C4-2B (cell line): ENCODE measurements at regions not wholly inside any gene's neighbourhood (a gene's known extent, or its start where the extent isn't known, plus 50 kb on each side); places are given as distances from the start of the nearest gene placed in this dataset.

ENCODE experiments used
- H3K27ac ChIP-seq: fragments of 450-650 bp; 2 replicates; pipeline ENCODE4 v1.5.1; 2017
- CTCF ChIP-seq: fragments of 450-650 bp; conservative IDR thresholded peaks from 2 replicates; pipeline ENCODE4 v1.5.1; 2017; ENCODE audit warnings: mild to moderate bottlenecking
- ZFX ChIP-seq: fragments of 450-650 bp; IDR thresholded peaks from 2 replicates; pipeline ENCODE4 v1.6.1; 2017

- TF ChIP-seq CTCF (no peak), ZFX (no peak)
- H3K27ac ChIP-seq, result no peak overlapping the region
These were observed 124.6 kb upstream of the CAMK1G start for GRCh38 chr1:209458921-209459320.

- no peak overlapping the region for H3K27ac ChIP-seq
These were observed 122.3 kb upstream of the CAMK1G start for GRCh38 chr1:209461168-209461567.

DNA sequence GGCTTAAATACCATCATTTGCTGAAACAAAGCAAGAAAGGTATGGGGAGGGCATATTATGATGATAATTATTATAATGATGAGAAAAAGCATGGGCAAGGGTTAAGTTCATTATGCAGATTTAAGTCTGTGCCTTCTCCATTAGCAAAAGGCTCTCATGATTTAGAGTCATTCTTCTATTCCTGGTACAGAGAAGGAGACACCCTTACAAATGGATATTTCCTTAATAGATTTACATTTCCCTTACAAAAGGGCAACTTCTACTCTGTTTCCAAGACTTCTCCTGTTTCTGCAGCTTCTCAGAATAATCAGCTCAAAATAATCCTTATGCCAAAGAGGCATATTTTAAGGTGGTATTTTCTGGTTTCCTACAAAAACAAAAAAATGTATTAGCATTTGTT is 121.1 kb upstream of the CAMK1G start:
- TF ChIP-seq CTCF (no peak), ZFX (no peak)
- H3K27ac ChIP-seq, result no peak overlapping the region

More at GRCh38 chr1:209461168-209461567, 122.3 kb upstream of the CAMK1G start:
- TF ChIP-seq CTCF (no peak), ZFX (no peak)

GRCh38 chr1:209463441-209463840 is 120.1 kb upstream of the CAMK1G start:
- no peak overlapping the region for H3K27ac ChIP-seq
- TF ChIP-seq CTCF, result no peak
- TF ChIP-seq ZFX, result no peak

GRCh38 chr1:209473025-209473424 is 110.5 kb upstream of the CAMK1G start:
- no peak overlapping the region for H3K27ac ChIP-seq
- no peak for TF ChIP-seq CTCF
- TF ChIP-seq ZFX, result no peak

- no peak overlapping the region for H3K27ac ChIP-seq
- TF ChIP-seq ZFX (no peak), CTCF (no peak)
These were observed 103.2 kb upstream of the CAMK1G start for GRCh38 chr1:209480345-209480744.

GRCh38 chr1:209483691-209484090 is 99.8 kb upstream of the CAMK1G start:
- TF ChIP-seq ZFX (no peak), CTCF (no peak)
- no peak overlapping the region for H3K27ac ChIP-seq
